ENCODE measurements at regions not wholly inside any gene's neighbourhood (a gene's known extent, or its start where the extent isn't known, plus 50 kb on each side); places are given as distances from the start of the nearest gene placed in this dataset.

GRCh38 chr9:103919605-103920209 lies 174.4 kb upstream of the SMC2 start:
- DNase-seq (no peak), ATAC-seq (no peak)
- TF ChIP-seq EZH2phosphoT487 (IDR thresholded peaks at IDR 0.05; ENCODE audit: borderline replicate concordance, low read length) = no peak
- no peak for TF ChIP-seq EZH2 (IDR thresholded peaks at IDR 0.05; ENCODE audit: low read length, unreplicated experiment)
- TF ChIP-seq CTCF (conservative IDR thresholded peaks at IDR 0.05; ENCODE audit: low read depth, low read length) = no peak
- ChIA-PET POLR2A (ENCODE audit: unreplicated experiment) (no interaction called here), CTCF (no interaction called here)
- no peak overlapping the region for H3K27ac ChIP-seq (ENCODE audit: low read length)
- H3F3A ChIP-seq (ENCODE audit: low read length, unreplicated experiment) = no peaks in the 10 kb centered on the region
- no peak overlapping the region for H3K4me3 ChIP-seq (ENCODE audit: low read length)
- no TSS peak for BruUV-seq (replicated peaks)
- no peaks in the 10 kb centered on the region for H3K4me1 ChIP-seq (ENCODE audit: insufficient read depth, low read length)
- no peak overlapping the region for H3K9ac ChIP-seq (ENCODE audit: low read length)
- intact Hi-C loops (cut with micrococcal nuclease) = no loop called here
- no peaks in the 10 kb centered on the region for H3K36me3 ChIP-seq (ENCODE audit: low read depth, low read length)
- H3K9me2 ChIP-seq (replicated peaks; ENCODE audit: low read length) = no peaks in the 10 kb centered on the region
- H3K9me3 ChIP-seq (ENCODE audit: low read length) = no peaks in the 10 kb centered on the region
- no peak overlapping the region for H2AFZ ChIP-seq (ENCODE audit: low read length)
- H3K27me3 ChIP-seq (ENCODE audit: low read length) = no peaks in the 10 kb centered on the region
- H3K4me2 ChIP-seq (ENCODE audit: low read length) = no peak overlapping the region
- no peaks in the 10 kb centered on the region for H4K20me1 ChIP-seq (ENCODE audit: low read length)
- H3K79me2 ChIP-seq (ENCODE audit: low read length) = no peaks in the 10 kb centered on the region

- ChIA-PET POLR2A (ENCODE audit: unreplicated experiment) (no interaction called here), CTCF (no interaction called here)
- Histone ChIP-seq H3K27me3 (ENCODE audit: low read length) (no peaks in the 10 kb centered on the region), H3K4me3 (ENCODE audit: low read length) (no peak overlapping the region), H3K36me3 (ENCODE audit: low read depth, low read length) (no peaks in the 10 kb centered on the region), H3K9ac (ENCODE audit: low read length) (no peak overlapping the region), H2AFZ (ENCODE audit: low read length) (no peak overlapping the region), H3F3A (ENCODE audit: low read length, unreplicated experiment) (no peaks in the 10 kb centered on the region), H3K79me2 (ENCODE audit: low read length) (no peaks in the 10 kb centered on the region), H3K27ac (ENCODE audit: low read length) (no peak overlapping the region), H3K9me2 (replicated peaks; ENCODE audit: low read length) (no peaks in the 10 kb centered on the region), H3K4me2 (ENCODE audit: low read length) (no peak overlapping the region), H3K9me3 (ENCODE audit: low read length) (no peaks in the 10 kb centered on the region), H4K20me1 (ENCODE audit: low read length) (no peaks in the 10 kb centered on the region), H3K4me1 (ENCODE audit: insufficient read depth, low read length) (no peaks in the 10 kb centered on the region)
- no peak for ATAC-seq
- TF ChIP-seq CTCF (conservative IDR thresholded peaks at IDR 0.05; ENCODE audit: low read depth, low read length) (no peak), EZH2phosphoT487 (IDR thresholded peaks at IDR 0.05; ENCODE audit: borderline replicate concordance, low read length) (no peak), EZH2 (IDR thresholded peaks at IDR 0.05; ENCODE audit: low read length, unreplicated experiment) (no peak)
- DNase-seq = no peak
- no TSS peak for BruUV-seq (replicated peaks)
- intact Hi-C loops (cut with micrococcal nuclease) = no loop called here
These were observed 165.7 kb upstream of the SMC2 start for GRCh38 chr9:103928442-103928841.

- no peak for ATAC-seq
- POLR2A ChIA-PET (ENCODE audit: unreplicated experiment) = no interaction called here
- no peaks in the 10 kb centered on the region for H4K20me1 ChIP-seq (ENCODE audit: low read length)
- no peaks in the 10 kb centered on the region for H3K27me3 ChIP-seq (ENCODE audit: low read length)
- H2AFZ ChIP-seq (ENCODE audit: low read length) = no peak overlapping the region
- no TSS peak for BruUV-seq (replicated peaks)
- no peaks in the 10 kb centered on the region for H3K4me1 ChIP-seq (ENCODE audit: insufficient read depth, low read length)
- no peak overlapping the region for H3K4me2 ChIP-seq (ENCODE audit: low read length)
- TF ChIP-seq CTCF (conservative IDR thresholded peaks at IDR 0.05; ENCODE audit: low read depth, low read length) (no peak), EZH2phosphoT487 (IDR thresholded peaks at IDR 0.05; ENCODE audit: borderline replicate concordance, low read length) (no peak), EZH2 (IDR thresholded peaks at IDR 0.05; ENCODE audit: low read length, unreplicated experiment) (no peak)
- no peak for DNase-seq
- no peaks in the 10 kb centered on the region for H3K79me2 ChIP-seq (ENCODE audit: low read length)
- intact Hi-C loops (cut with micrococcal nuclease) = no loop called here
- H3K9me3 ChIP-seq (ENCODE audit: low read length) = no peaks in the 10 kb centered on the region
- no peak overlapping the region for H3K9ac ChIP-seq (ENCODE audit: low read length)
- H3K36me3 ChIP-seq (ENCODE audit: low read depth, low read length) = no peaks in the 10 kb centered on the region
- H3K9me2 ChIP-seq (replicated peaks; ENCODE audit: low read length) = no peaks in the 10 kb centered on the region
- no peak overlapping the region for H3K4me3 ChIP-seq (ENCODE audit: low read length)
- no peaks in the 10 kb centered on the region for H3F3A ChIP-seq (ENCODE audit: low read length, unreplicated experiment)
- CTCF ChIA-PET = no interaction called here
- no peak overlapping the region for H3K27ac ChIP-seq (ENCODE audit: low read length)
These were observed 153.0 kb upstream of the SMC2 start for GRCh38 chr9:103941104-103941503.
